OCI-LY3 (cell line): ENCODE measurements at regions not wholly inside any gene's neighbourhood (a gene's known extent, or its start where the extent isn't known, plus 50 kb on each side); places are given as distances from the start of the nearest gene placed in this dataset.

Source experiments
- EZH2phosphoT487 ChIP-seq: fragments of 200-600 bp; shearing (Covaris generic); IDR thresholded peaks from 2 replicates; pipeline ENCODE4 v1.6.1; 2018; ENCODE audit warnings: antibody characterized with exemption, mixed run types, low read depth
- TF ChIP-seq, protein P1 (sequence below): fragments of 200-600, 300-600 bp; sonication (generic); IDR thresholded peaks from 2 replicates; pipeline ENCODE4 v1.5.1; 2014; ENCODE audit warnings: antibody characterized with exemption, low read length, low read depth

- TF ChIP-seq, protein P1, sequence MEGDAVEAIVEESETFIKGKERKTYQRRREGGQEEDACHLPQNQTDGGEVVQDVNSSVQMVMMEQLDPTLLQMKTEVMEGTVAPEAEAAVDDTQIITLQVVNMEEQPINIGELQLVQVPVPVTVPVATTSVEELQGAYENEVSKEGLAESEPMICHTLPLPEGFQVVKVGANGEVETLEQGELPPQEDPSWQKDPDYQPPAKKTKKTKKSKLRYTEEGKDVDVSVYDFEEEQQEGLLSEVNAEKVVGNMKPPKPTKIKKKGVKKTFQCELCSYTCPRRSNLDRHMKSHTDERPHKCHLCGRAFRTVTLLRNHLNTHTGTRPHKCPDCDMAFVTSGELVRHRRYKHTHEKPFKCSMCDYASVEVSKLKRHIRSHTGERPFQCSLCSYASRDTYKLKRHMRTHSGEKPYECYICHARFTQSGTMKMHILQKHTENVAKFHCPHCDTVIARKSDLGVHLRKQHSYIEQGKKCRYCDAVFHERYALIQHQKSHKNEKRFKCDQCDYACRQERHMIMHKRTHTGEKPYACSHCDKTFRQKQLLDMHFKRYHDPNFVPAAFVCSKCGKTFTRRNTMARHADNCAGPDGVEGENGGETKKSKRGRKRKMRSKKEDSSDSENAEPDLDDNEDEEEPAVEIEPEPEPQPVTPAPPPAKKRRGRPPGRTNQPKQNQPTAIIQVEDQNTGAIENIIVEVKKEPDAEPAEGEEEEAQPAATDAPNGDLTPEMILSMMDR = no peak
- no peak for TF ChIP-seq EZH2phosphoT487
Observed at GRCh38 chr5:163362840-163363371, 74.5 kb upstream of the CCNG1 start.
